ENCODE measurements at regions not wholly inside any gene's neighbourhood (a gene's known extent, or its start where the extent isn't known, plus 50 kb on each side); places are given as distances from the start of the nearest gene placed in this dataset.

GRCh38 chr1:101165532-101165931 is 71.3 kb upstream of the S1PR1 start:
- TF ChIP-seq CTCF (conservative IDR thresholded peaks at IDR 0.05) (no peak), EZH2 (IDR thresholded peaks at IDR 0.05; ENCODE audit: low read depth) (no peak)
